IMR-90 (cell line): ENCODE measurements at regions not wholly inside any gene's neighbourhood (a gene's known extent, or its start where the extent isn't known, plus 50 kb on each side); places are given as distances from the start of the nearest gene placed in this dataset.

Experiments used
- ATAC-seq: fragments of 200-7000 bp; cut with Tn5 transposase; 2 replicates; pipeline ENCODE4 v1.9.1; 2020; ENCODE audit warnings: low read depth, mild to moderate bottlenecking, moderate library complexity
- BruUV-seq: library from RNA; stranded (reverse); fragments of 400-500 nt; replicated peaks from 2 replicates; lab custom pipeline; 2021; lab: Mats Ljungman, UMichigan
- CTCF ChIA-PET: fragments of 300-600 bp; formaldehyde crosslinking; extraction: SDS; loops from one replicate; lab custom pipeline; 2021; ENCODE audit warnings: antibody characterized with exemption; lab: Yijun Ruan, JAX
- POLR2A ChIA-PET: fragments of 300-600 bp; sonication (Branson Sonifier 250); formaldehyde crosslinking; loops from one replicate; lab custom pipeline; 2022; ENCODE audit warnings: antibody characterized with exemption; ENCODE audit not compliant: unreplicated experiment; lab: Charles Lee
- DNase-seq: peaks from one replicate; pipeline ENCODE4 v3.0.0; 2013
- H2AFZ ChIP-seq: replicated peaks from 2 replicates; pipeline ENCODE3; 2013; ENCODE audit warnings: low read length, mild to moderate bottlenecking; ENCODE audit not compliant: poor library complexity
- H2AK5ac ChIP-seq: 2 replicates; pipeline ENCODE4 v1.6.1; 2013; ENCODE audit warnings: low read depth, low read length, inconsistent platforms
- H2AK9ac ChIP-seq: replicated peaks from 2 replicates; pipeline ENCODE3; 2013; ENCODE audit warnings: mild to moderate bottlenecking, low read depth, low read length, moderate library complexity; ENCODE audit not compliant: poor library complexity
- H2BK120ac ChIP-seq: 2 replicates; pipeline ENCODE4 v1.6.1; 2013; ENCODE audit warnings: low read depth, low read length, inconsistent platforms
- H2BK15ac ChIP-seq: 3 replicates; pipeline ENCODE4 v1.6.1; 2013; ENCODE audit warnings: low read depth, low read length, inconsistent platforms
- H2BK20ac ChIP-seq: 2 replicates; pipeline ENCODE4 v1.6.1; 2013; ENCODE audit warnings: low read depth, mild to moderate bottlenecking, inconsistent platforms, low read length, moderate library complexity
- H2BK5ac ChIP-seq: 2 replicates; pipeline ENCODE4 v1.6.1; 2013; ENCODE audit warnings: mild to moderate bottlenecking, low read depth, low read length, inconsistent platforms; ENCODE audit not compliant: poor library complexity, severe bottlenecking
- H3K14ac ChIP-seq: replicated peaks from 2 replicates; pipeline ENCODE4 v1.6.1; 2013; ENCODE audit warnings: low read depth, low read length, inconsistent platforms
- H3K18ac ChIP-seq: 2 replicates; pipeline ENCODE4 v1.6.1; 2013; ENCODE audit warnings: low read depth, low read length, control low read depth
- H3K23ac ChIP-seq: 2 replicates; pipeline ENCODE4 v1.6.1; 2013; ENCODE audit warnings: low read depth, low read length, inconsistent platforms
- H3K27ac ChIP-seq: 2 replicates; pipeline ENCODE4 v1.5.1; 2013; ENCODE audit warnings: mild to moderate bottlenecking, control low read depth, low read length; ENCODE audit not compliant: insufficient read depth
- H3K27me3 ChIP-seq: 2 replicates; pipeline ENCODE4 v1.6.1; 2013; ENCODE audit warnings: low read length; ENCODE audit not compliant: control insufficient read depth, insufficient read depth
- H3K36me3 ChIP-seq: 2 replicates; pipeline ENCODE4 v1.6.1; 2013; ENCODE audit warnings: low read length, mixed read lengths; ENCODE audit not compliant: control insufficient read depth, insufficient read depth
- H3K4ac ChIP-seq: 2 replicates; pipeline ENCODE4 v1.6.1; 2013; ENCODE audit warnings: low read depth, low read length, inconsistent platforms
- H3K4me1 ChIP-seq: 2 replicates; pipeline ENCODE4 v1.6.1; 2013; ENCODE audit warnings: low read length, mixed read lengths; ENCODE audit not compliant: control insufficient read depth, insufficient read depth
- H3K4me2 ChIP-seq: 2 replicates; pipeline ENCODE4 v1.6.1; 2013; ENCODE audit warnings: low read depth, mild to moderate bottlenecking, control low read depth, low read length, moderate library complexity
- H3K4me3 ChIP-seq: 2 replicates; pipeline ENCODE4 v1.5.1; 2013; ENCODE audit warnings: low read depth, mild to moderate bottlenecking, control low read depth, low read length, moderate library complexity; ENCODE audit not compliant: insufficient read depth
- H3K56ac ChIP-seq: 2 replicates; pipeline ENCODE4 v1.6.1; 2013; ENCODE audit warnings: low read length, inconsistent platforms; ENCODE audit not compliant: insufficient read depth; ENCODE audit errors: extremely low read depth
- H3K79me1 ChIP-seq, 2 experiments: 2 replicates each; pipeline ENCODE4 v1.6.1; 2013; ENCODE audit warnings: low read length in 2 of 2, inconsistent platforms in 1 of 2, low read depth in 1 of 2
- H3K9ac ChIP-seq: 2 replicates; pipeline ENCODE4 v1.6.1; 2013; ENCODE audit warnings: low read depth, low read length, control low read depth
- H3K9me1 ChIP-seq: 2 replicates; pipeline ENCODE4 v1.6.1; 2013; ENCODE audit warnings: low read length, inconsistent platforms; ENCODE audit not compliant: insufficient read depth
- H3K9me3 ChIP-seq: 2 replicates; pipeline ENCODE4 v1.6.1; 2013; ENCODE audit warnings: low read length; ENCODE audit not compliant: control insufficient read depth, insufficient read depth
- H4K20me1 ChIP-seq: 2 replicates; pipeline ENCODE4 v1.6.1; 2013; ENCODE audit warnings: low read length, inconsistent platforms; ENCODE audit not compliant: insufficient read depth
- H4K5ac ChIP-seq: 2 replicates; pipeline ENCODE4 v1.6.1; 2013; ENCODE audit warnings: mild to moderate bottlenecking, low read depth, low read length, control low read depth
- H4K8ac ChIP-seq, 2 experiments: 2 replicates each; pipeline ENCODE4 v1.6.1; 2013; ENCODE audit warnings: low read depth in 2 of 2, low read length in 2 of 2, control low read depth in 1 of 2, inconsistent platforms in 1 of 2
- H4K91ac ChIP-seq: 2 replicates; pipeline ENCODE4 v1.6.1; 2013; ENCODE audit warnings: low read depth, low read length, inconsistent platforms; ENCODE audit not compliant: insufficient read depth
- CTCF ChIP-seq: conservative IDR thresholded peaks from 2 replicates; pipeline ENCODE4 v1.5.1; 2012; ENCODE audit warnings: mild to moderate bottlenecking, low read depth, low read length, improper control_type of control experiment
- MAFK ChIP-seq: IDR thresholded peaks from 2 replicates; pipeline ENCODE4 v1.6.1; 2012; ENCODE audit warnings: low read depth, low read length, improper control_type of control experiment
- MXI1 ChIP-seq: IDR thresholded peaks from 2 replicates; pipeline ENCODE4 v1.6.1; 2012; ENCODE audit warnings: low read depth, mild to moderate bottlenecking, low read length, moderate library complexity, borderline replicate concordance
- NFE2L2 ChIP-seq: fragments of 150-350 bp; IDR thresholded peaks from 2 replicates; pipeline ENCODE4 v1.6.1; 2016; ENCODE audit warnings: low read depth, mild to moderate bottlenecking, low read length
- RCOR1 ChIP-seq: IDR thresholded peaks from 2 replicates; pipeline ENCODE4 v1.6.1; 2012; ENCODE audit warnings: mild to moderate bottlenecking, low read length, improper control_type of control experiment; ENCODE audit not compliant: insufficient replicate concordance
- RFX5 ChIP-seq: IDR thresholded peaks from 2 replicates; pipeline ENCODE4 v1.8.0; 2012; ENCODE audit warnings: low read depth, mild to moderate bottlenecking, low read length, moderate library complexity
- WGBS, 2 experiments: methylation state at CpG; one replicate each; pipeline versions ENCODE4 v1.1.5 to v1.1.7; 2013; ENCODE audit warnings: missing lambda C conversion rate in 2 of 2; ENCODE audit not compliant: insufficient read length in 1 of 2; ENCODE audit errors: extremely low coverage in 2 of 2; 5-methylcytosine and 5-hydroxymethylcytosine counted together
- dilution Hi-C: fragments of 300-500 bp; cut with HindIII; formaldehyde crosslinking; loops from one replicate; pipeline ENCODE4 v1.14.3; 2018; ENCODE audit warnings: low sequenced_read_pairs; ENCODE audit not compliant: unreplicated experiment
- in situ Hi-C: fragments of 300-500 bp; cut with MboI; formaldehyde crosslinking; loops from 3 replicates; pipeline ENCODE4 v1.14.3; 2019; ENCODE audit warnings: low sequenced_read_pairs, inconsistent platforms, mixed read lengths
- intact Hi-C: fragments of 100-400 bp; cut with micrococcal nuclease; formaldehyde crosslinking; loops from 2 replicates; pipeline ENCODE4 v1.10.0; 2022

GRCh38 chr3:40661284-40661683, 136.5 kb downstream of the ZNF621 start:
- no peak overlapping the region for H3K18ac ChIP-seq
- H4K8ac ChIP-seq = no peak overlapping the region
- dilution Hi-C loops = no loop called here
- H2BK15ac ChIP-seq = no peak overlapping the region
- 0 out of 2 replicates have a peak, but pooled peaks cover 3% of the 10 kb centered on the region for H3K9me3 ChIP-seq
- no peak overlapping the region for H3K9ac ChIP-seq
- H3K4me2 ChIP-seq = no peak overlapping the region
- H2AFZ ChIP-seq = no peak overlapping the region
- ChIA-PET CTCF (no interaction called here), POLR2A (no interaction called here)
- no peak overlapping the region for H3K56ac ChIP-seq
- no peaks in the 10 kb centered on the region for H4K20me1 ChIP-seq
- no peak overlapping the region for H3K23ac ChIP-seq
- no peak overlapping the region for H2AK9ac ChIP-seq
- H3K4me1 ChIP-seq = no peaks in the 10 kb centered on the region
- no peaks in the 10 kb centered on the region for H3K79me1 ChIP-seq
- no CpG with 5 or more reads among the region's 1 CpG for WGBS, 2 experiments
- no peak overlapping the region for H3K4me3 ChIP-seq
- no peak overlapping the region for H3K4ac ChIP-seq
- ATAC-seq (no peak), DNase-seq (no peak)
- H3K27me3 ChIP-seq = no peaks in the 10 kb centered on the region
- no peak overlapping the region for H2BK20ac ChIP-seq
- intact Hi-C loops = no loop called here
- H3K27ac ChIP-seq = no peak overlapping the region
- no peak for TF ChIP-seq CTCF
- TF ChIP-seq MAFK = no peak
- no peak for TF ChIP-seq MXI1
- TF ChIP-seq RFX5 = no peak
- no peak for TF ChIP-seq RCOR1
- TF ChIP-seq NFE2L2 = no peak
- no peak overlapping the region for H2BK5ac ChIP-seq
- no peak overlapping the region for H2BK120ac ChIP-seq
- no peaks in the 10 kb centered on the region for H3K9me1 ChIP-seq
- no peak overlapping the region for H4K5ac ChIP-seq
- no TSS peak for BruUV-seq
- no peak overlapping the region for H4K91ac ChIP-seq
- H3K14ac ChIP-seq = no peak overlapping the region
- H2AK5ac ChIP-seq = no peak overlapping the region
- in situ Hi-C loops = no loop called here
- H3K36me3 ChIP-seq = no peaks in the 10 kb centered on the region
